Raji (cell line): ENCODE measurements at regions not wholly inside any gene's neighbourhood (a gene's known extent, or its start where the extent isn't known, plus 50 kb on each side); places are given as distances from the start of the nearest gene placed in this dataset.

Experiments used
- POLR2A ChIP-seq: IDR thresholded peaks from 2 replicates; pipeline ENCODE4 v1.6.1; 2011; ENCODE audit warnings: low read depth, low read length, control low read depth; ENCODE audit not compliant: insufficient read depth

GRCh38 chrX:38900719-38901118 lies 99.5 kb downstream of the MID1IP1 start:
- TF ChIP-seq POLR2A: no peak

DNA sequence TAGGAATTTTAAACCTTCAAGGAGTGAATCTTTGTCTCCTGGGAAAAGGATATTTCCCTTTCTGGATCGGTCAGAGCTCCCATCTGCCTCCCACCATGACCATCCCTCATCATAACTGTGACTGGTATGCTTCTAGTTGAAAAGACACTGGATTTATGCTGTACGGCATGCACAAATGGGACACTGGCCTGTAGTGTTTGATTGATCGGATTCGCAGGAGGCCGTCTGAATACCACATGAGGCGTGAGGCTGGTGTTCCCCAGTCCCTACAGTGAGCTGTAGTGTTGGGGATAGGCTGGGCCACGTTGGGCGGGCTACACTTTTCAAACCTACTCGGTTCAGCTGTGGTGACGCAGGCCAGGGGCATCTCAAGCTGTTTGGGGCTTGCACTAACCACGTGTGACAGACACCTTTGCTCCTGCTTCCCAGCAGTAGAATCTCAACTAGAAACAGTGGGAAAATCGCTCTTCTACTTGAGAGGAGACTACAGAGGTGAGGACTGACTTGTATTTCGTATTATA lies 101.8 kb downstream of the MID1IP1 start:
- TF ChIP-seq POLR2A: no peak

DNA sequence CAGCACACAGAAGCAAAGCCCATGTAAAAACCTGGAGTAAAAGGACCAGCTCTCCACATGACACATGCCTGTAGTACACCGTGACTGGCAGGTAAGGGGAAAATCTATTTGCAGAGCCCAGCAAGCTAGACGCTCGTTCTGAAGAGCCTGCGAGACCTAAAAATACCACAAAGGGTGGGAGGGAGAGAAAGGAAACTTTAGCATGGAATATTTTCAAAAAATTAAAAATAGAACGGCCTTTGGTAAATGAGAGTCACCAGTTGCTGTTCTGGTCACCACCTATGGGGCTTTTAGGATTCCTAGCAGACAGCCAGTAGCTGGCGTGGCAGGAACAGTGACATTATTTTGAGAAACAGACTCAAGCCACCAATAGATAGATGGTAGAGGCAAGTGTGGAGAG lies 115.5 kb downstream of the MID1IP1 start:
- no peak for TF ChIP-seq POLR2A

DNA sequence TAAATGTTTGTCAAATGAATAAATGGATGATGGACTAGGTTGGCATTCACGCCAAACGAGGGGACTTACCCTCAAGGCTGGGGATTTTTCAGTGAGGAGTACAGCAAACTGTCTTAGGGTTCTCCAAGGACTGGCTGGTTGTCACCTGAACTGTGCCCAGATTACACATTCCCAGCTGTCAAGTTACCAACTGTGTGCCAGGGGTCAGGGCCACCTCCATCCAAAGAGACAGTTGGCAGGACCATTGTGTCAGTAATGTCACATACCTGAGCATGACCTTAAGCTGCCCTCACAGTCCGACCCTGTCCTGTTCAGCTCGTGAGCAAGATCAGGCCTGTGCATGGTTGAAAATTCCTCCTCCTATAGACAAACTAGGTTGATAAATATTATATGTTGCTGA lies 116.7 kb downstream of the MID1IP1 start:
- TF ChIP-seq POLR2A: no peak

GRCh38 chrX:38919202-38919601 lies 117.9 kb downstream of the MID1IP1 start:
- TF ChIP-seq POLR2A: no peak

DNA sequence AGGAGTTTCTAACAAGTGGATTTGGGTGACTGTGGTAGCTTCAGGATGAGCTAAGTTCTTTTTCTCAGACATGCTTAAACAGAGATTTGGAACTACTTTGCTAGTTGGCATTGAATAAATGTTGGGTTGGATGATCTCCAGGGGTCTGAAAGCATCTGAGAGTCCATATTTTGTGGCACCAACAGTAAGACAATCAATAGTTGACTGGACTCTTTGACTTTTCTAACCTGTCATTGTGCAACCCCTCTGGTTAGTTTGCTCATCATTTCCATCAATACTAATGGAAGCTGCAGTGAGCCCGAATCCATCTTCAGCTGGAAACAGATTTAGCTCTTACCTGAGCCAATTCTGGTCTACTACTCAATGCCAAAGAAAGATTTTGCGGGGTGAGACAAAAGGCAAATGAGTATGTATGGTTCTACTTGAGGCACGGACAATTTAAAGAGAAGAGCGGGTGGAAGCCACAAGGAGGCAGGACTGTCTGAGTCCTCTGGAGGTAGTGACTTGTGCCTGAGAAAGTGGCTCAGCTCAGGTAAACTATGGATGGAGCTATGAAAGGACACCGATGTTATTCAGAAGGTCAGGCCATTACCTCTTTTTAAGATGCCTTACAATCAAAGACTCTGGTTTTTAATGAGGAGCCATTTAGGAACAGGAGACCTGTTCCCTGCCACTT lies 118.7 kb downstream of the MID1IP1 start:
- TF ChIP-seq POLR2A: no peak

GRCh38 chrX:38923451-38923969 lies 122.3 kb downstream of the MID1IP1 start:
- TF ChIP-seq POLR2A: no peak

DNA sequence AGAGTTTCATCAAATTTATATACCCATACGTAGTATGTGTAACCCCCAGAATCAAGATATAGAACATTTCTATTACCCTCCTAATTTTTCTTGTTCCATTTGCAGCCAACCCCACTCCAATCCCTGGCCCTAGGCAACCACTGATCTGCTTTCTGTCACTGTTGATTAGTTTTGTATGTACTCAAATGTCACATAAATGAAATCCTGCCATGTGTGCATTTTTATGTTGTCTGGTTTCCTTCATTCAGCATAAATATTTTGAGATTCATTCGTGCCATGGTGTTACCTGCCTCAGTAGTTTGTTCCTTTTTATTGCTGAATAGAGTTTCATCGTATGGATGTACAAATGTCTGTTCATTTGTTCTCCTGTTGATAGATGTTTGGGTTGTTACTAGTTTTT lies 126.3 kb downstream of the MID1IP1 start:
- TF ChIP-seq POLR2A: no peak

- TF ChIP-seq POLR2A: no peak
Observed at GRCh38 chrX:38929966-38930421, 128.7 kb downstream of the MID1IP1 start.

GRCh38 chrX:38930474-38930873 lies 129.2 kb downstream of the MID1IP1 start:
- no peak for TF ChIP-seq POLR2A

DNA sequence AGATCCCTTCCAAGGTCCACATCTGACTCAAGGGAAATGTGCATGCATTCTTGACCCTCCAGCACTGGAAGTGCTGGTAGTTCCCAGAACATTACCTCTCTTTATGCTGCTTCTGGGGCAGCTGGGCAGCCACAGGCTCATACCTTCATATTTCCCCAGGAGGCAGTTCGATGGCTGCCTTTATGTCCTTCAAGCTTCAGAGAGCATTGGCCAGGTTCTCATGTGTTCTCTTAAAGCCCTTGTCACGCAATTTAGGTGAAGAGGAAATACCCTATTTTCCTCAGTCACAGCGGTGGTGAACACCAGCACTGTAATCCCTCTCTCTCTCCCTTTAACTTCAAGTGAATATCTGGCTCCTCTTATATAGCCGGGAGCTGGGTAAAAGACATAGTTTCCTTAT lies 134.3 kb downstream of the MID1IP1 start:
- no peak for TF ChIP-seq POLR2A

GRCh38 chrX:38937400-38937799 lies 136.1 kb downstream of the MID1IP1 start:
- TF ChIP-seq POLR2A: no peak

DNA sequence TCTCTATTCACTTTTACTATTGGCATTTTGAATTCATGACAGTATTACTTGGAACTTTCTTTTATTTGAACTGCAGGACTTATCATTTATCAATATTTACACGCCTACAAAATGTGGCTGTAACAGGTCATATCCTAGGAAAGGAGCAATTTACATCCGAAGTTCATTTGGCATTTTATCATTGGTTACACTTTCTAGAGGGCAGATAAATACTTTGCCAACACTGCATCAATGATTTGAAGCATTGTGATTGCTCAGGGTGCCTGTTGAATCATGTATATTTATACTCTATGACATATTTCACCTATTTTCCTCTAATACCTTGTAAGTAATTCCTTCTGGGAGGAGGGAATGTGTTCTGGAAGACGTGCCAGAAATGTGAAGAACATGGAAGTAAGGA lies 136.7 kb downstream of the MID1IP1 start:
- no peak for TF ChIP-seq POLR2A

DNA sequence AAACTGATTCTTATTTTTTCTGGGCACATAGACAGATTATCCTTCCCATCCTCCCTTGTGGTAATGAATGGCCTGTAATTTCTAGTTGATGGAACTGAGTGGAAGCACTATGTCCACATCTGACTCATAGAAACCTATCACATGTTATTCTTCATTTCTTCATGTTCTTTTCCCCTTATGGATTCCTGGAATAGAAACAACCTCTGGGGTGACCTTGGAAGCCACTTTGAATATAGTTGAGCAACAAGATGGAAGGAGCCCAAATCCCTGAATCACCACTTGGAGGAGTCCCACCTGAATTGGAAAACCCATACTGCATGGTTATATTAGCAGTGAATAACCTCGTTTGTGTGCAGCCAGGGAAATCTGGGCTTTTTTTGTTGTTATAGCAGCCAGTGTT lies 137.8 kb downstream of the MID1IP1 start:
- TF ChIP-seq POLR2A: no peak

DNA sequence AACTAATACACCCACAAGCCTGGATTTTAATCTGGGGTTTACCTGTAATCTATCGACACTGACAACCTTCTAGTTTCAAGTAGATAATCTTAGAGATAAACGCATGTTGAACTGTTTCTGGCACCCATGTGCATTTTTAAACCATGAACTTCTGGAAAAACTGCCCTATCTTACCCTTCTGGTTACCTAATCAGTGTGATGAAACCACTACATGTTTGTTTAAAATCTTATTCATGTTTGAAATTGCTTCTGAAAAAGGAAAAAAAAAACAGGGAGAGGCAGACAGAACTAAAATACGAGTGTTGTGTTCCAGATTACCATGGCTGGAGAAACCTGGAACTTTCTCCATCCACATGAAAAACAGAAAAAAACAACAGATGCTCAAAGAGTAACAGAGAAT lies 139.3 kb downstream of the MID1IP1 start:
- TF ChIP-seq POLR2A: no peak

DNA sequence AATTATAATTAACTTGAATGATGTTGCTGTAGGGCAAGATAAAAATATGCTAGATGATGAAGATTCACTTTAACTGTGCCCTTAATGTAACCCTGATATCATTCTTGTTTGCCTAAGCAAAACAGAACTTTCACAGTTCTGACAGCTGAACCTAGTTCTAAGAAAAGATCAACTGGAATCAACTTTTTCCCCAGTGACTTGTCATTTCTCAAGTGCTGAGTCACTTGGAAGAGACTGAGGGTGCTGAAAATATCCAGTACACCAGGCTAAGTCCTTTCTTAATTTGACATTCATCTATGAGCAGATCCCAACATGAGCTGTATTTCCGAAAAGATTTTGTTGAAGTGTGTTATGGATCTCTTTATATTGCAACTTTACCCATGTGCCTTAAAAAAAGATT lies 140.4 kb downstream of the MID1IP1 start:
- TF ChIP-seq POLR2A: no peak

GRCh38 chrX:38943120-38943519 lies 141.9 kb downstream of the MID1IP1 start:
- TF ChIP-seq POLR2A: no peak
